ENCODE measurements at regions not wholly inside any gene's neighbourhood (a gene's known extent, or its start where the extent isn't known, plus 50 kb on each side); places are given as distances from the start of the nearest gene placed in this dataset.

DNA sequence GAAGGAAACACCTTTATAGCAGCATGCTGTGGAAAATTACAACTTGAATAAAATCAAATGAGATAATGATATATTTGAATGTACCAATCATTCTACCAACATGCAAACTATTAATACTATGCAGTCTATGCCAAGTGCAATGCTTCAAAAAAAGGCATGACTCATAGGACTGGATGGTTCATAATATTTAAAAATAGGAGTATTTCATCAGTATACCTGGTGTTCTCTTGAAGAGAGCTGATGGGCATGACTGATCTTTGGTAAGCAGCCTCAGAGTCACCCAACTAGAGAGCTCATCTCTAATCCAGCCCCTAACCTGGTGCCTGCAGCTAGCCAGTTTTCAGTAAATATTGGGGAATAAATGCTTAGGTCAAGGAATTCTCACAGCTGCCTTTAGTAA, 434.7 kb upstream of the ARRDC4 start:
- DNase-seq, result no peak

GRCh38 chr15:97528238-97528637, 432.3 kb upstream of the ARRDC4 start:
- no peak for DNase-seq

- DNase-seq, result no peak
Observed at GRCh38 chr15:97545799-97546198, 414.7 kb upstream of the ARRDC4 start.

GRCh38 chr15:97547381-97547780, 413.1 kb upstream of the ARRDC4 start:
- DNase-seq, result no peak

DNA sequence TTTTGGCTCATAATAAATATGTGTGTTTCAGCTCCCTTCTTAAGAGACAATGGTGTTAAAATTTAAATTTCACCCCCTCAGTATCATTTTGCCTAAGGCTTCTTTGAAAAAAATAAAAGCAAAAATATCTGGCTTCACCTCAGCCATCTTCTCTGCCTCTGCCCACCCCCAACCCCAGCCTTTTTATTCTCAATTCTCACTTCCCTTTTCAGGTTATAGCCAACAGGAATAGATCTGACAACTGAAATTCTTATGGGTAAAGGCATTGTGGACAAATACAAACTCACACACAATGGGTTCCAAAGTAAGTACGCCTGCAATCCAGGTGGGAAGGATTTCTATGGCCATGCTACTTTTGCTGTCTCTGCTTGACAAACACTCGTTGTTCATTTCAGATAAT, 399.0 kb upstream of the ARRDC4 start:
- no peak for DNase-seq

GRCh38 chr15:97563516-97563915, 397.0 kb upstream of the ARRDC4 start:
- no peak for DNase-seq

DNA sequence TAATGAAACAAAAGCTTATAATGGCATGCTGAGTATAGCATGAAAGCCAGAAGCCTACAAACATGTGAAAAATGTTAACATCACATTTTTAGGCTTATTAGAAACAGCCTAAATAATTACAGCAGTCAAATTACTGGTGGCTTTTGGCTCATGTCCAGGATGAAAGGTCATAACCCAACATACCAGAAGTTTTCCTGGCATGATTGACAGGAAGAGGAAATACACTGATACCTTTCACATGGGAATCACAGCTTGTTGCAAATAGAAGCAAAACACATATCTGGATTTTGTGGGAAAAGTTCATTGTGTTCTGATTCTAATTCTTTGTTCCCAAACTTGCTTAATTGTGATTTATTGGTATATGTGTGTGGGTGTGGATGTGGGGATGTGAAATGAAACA, 393.5 kb upstream of the ARRDC4 start:
- DNase-seq, result no peak

DNA sequence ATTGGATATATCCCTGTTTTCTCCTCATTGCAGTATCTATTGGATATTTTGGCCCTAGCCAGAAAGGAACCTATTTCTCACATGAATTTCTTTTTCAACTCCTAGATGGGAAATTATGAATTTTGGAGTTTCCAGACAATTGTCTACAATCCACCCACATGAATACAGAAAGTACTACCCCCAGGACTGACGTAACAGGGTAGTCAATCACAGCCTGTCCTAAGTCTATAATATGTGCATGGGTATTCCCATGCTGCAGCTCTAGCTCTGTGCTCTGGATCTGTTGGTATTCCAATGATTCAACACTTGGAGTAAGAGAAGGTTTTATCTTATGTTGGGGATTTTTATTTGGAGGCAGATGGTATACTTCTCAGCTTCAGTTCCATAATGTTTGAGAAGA, 393.1 kb upstream of the ARRDC4 start:
- no peak for DNase-seq

- DNase-seq, result no peak
Observed at GRCh38 chr15:97576929-97577645, 383.4 kb upstream of the ARRDC4 start.

- no peak for DNase-seq
Observed at GRCh38 chr15:97585408-97585807, 375.1 kb upstream of the ARRDC4 start.

GRCh38 chr15:97592778-97593177, 367.7 kb upstream of the ARRDC4 start:
- DNase-seq, result no peak

DNA sequence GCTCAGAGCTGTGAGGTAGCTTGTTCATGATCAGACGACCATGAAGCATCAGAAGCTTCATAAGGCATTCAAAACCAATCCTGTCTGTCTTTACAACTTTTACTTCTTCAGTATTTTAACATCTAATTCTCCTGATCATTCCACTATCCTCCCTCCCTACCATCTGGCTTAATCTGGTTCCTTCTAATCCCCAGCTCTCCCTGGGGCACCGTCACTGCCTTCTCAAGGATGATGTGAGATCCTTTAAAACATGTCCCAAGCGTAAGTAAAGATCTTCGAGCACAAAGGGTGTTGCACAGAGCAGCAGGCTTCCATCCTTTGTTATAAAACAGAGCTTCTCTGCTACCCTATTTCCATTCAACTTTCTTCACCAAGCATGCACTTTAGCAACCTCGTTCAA, 362.7 kb upstream of the ARRDC4 start:
- no peak for DNase-seq

GRCh38 chr15:97598353-97598798, 362.1 kb upstream of the ARRDC4 start:
- no peak for DNase-seq

DNA sequence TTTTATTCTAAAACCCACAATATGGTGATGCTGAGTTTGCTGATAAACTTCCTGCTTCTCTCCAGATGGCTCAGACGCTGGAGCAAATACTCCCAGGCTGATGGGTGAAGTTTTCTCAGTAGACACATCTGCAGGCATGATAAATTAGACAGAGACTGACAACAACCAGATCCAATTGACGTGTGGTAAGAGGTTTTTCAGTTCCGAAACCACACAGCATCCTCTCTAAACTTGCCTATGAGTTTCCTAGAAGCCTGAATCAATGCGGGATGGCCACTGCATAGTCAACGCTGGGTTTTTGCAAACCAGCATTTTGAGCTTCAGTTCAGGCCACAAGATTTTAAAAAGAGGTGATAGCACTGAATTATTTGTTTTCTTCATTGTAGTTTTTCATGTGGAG, 360.3 kb upstream of the ARRDC4 start:
- DNase-seq, result no peak

DNA sequence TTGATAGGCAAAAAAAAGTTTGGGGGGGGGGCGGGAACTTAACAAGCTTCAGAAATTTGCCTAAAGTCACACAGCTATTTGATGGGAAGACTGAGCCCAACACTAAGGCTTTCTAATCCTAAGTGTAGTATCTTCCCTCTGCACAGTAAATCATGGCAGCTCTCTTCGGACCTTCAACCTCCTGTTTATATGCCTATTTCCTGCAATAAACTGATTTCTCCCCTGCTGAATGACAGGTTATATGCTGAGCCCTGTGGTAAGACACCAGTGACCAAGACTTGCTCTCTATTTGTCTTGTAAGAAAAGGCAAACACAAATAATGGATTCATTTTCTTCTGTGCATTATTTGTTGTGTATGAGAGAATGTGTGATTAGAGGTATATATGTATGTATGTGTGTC, 355.8 kb upstream of the ARRDC4 start:
- no peak for DNase-seq

DNA sequence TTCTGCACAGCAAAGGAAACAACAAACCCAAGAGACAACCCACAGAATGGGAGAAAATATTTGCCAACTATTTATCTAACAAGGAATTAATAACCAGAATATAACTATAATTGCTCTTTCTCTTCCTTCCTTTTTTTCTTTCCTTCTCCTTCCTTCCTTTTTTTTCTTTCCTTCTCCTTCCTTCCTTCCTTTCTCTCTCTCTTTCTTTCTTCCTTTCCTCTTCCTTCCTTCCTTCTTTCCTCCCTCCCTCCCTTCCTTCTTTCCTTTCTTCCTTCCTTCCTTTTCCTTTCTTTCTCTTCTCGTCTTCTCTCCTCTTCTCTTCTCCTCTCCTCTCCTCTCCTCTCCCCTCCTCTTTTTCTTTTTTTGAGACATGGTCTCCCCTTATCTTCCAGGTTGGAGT, 345.4 kb upstream of the ARRDC4 start:
- no peak for DNase-seq

GRCh38 chr15:97623091-97623661, 337.3 kb upstream of the ARRDC4 start:
- no peak for DNase-seq

GRCh38 chr15:97627634-97628033, 332.9 kb upstream of the ARRDC4 start:
- no peak for DNase-seq

DNA sequence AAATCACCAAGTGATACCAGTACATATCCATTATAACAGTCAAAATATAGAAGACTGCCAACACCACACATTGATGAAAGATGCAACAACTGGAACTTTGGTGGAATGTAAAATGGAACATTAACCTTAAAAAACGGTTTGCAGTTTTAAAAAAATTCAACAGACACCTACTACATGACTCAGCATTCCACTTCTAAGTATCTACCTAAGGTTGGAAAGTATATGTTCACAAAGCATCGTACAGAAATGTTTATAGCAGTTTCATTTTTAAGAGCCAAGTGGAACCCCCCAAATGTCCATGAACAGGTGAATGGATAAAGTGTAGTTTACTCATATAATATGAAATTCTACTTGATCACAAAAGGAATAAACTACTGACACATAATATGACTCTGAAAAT, 314.7 kb upstream of the ARRDC4 start:
- DNase-seq, result no peak

GRCh38 chr15:97648728-97649127, 311.8 kb upstream of the ARRDC4 start:
- no peak for DNase-seq

GRCh38 chr15:97652041-97652440, 308.5 kb upstream of the ARRDC4 start:
- DNase-seq, result no peak

DNA sequence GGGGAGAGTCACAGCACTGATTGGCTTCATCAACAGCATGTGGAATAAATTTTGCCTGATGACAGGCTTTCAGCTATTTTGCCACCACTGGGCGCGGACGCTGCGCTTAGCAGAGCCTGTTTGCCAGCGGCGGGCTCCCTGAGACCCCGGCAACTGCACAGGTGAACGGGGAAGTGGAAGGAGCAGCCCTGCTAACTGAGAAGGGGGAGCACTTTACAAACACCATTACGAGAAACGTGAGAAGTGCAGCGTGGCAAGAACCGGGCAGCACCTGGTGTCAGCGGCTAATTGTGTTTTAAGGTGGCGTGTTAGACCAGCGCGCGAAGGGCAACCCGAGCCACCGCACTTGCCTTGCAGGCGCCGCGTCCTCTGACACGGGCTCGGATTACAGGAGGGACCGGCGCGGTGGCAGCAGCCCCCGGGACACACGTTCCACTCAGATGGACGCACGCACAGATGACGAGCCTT, 307.8 kb upstream of the ARRDC4 start:
- DNase-seq, result no peak

GRCh38 chr15:97653896-97654295, 306.6 kb upstream of the ARRDC4 start:
- no peak for DNase-seq

DNA sequence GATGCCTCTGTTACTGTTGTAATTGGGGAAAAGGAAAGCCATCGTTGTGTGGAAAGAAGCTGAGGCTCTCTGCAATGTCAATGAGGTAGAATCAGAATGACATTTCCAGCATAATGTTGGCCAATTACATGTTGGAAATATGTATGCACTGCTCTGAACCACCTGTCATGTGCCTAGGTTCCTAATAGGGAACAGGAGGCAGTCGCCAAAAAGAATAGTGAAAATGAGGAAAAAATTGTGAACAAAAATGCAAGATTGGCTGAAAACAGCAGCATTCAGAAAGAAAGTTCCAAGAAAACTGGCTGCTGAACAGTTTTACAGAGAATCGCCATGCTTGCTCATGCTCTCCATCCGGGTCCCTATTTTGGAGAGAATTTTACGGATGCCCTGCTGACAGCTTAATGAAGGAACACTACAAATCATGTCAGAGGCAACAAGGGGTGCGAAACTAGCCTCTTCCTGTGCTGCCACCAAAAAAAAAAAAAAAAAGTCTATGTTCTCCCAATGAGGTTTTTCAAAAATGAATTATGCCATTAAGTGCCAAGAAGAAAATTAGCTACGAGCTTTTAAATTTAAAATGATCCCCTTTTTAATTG, 305.9 kb upstream of the ARRDC4 start:
- DNase-seq, result no peak

DNA sequence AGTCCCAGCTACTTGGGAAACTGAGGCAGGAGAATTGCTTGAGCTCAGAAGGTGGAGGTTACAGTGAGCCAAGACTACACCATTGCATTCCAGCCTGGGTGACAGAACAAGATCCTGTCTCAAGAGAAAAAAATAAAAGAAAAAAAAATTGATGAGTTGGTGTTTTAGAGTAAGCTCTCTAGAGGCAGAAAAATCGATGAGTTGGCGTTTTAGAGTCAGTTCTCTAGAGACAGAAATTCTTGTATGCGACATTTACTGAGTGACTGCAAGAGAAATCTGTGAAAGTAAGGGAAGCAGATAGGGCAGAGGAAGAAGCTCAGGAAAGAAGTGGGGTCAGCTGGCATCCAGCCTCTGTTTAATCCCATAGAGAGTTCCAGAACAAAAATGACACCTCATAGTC, 298.7 kb upstream of the ARRDC4 start:
- no peak for DNase-seq
